ENCODE measurements at regions not wholly inside any gene's neighbourhood (a gene's known extent, or its start where the extent isn't known, plus 50 kb on each side); places are given as distances from the start of the nearest gene placed in this dataset.

GRCh38 chr12:95607642-95608041, 56.4 kb upstream of the USP44 start:
- ATAC-seq: no peak
- Mint-ChIP-seq H3K27ac (no peak overlapping the region), H3K36me3 (no peaks in the 10 kb centered on the region), H3K9me3 (no peaks in the 10 kb centered on the region)
- no peak for DNase-seq (ENCODE audit: low spot score in 2 of 2)

- Mint-ChIP-seq H3K9me3 (no peaks in the 10 kb centered on the region), H3K27ac (peak overlapping the region in 1 of 2 donors; percentile 30), H3K36me3 (no peaks in the 10 kb centered on the region)
- ATAC-seq (no peak), DNase-seq (ENCODE audit: low spot score in 2 of 2) (no peak)
Observed at GRCh38 chr12:95605875-95606274, 54.6 kb upstream of the USP44 start.

- Mint-ChIP-seq H3K36me3 (no peaks in the 10 kb centered on the region), H3K9me3 (no peaks in the 10 kb centered on the region), H3K27ac (no peak overlapping the region)
- no peak for ATAC-seq
- no peak for DNase-seq (ENCODE audit: low spot score in 2 of 2)
Observed at GRCh38 chr12:95605087-95605486, 53.8 kb upstream of the USP44 start.

GRCh38 chr12:95603351-95604145, 52.3 kb upstream of the USP44 start:
- Mint-ChIP-seq H3K36me3 (no peaks in the 10 kb centered on the region), H3K27ac (no peak overlapping the region), H3K9me3 (no peaks in the 10 kb centered on the region)
- DNase-seq (ENCODE audit: low spot score in 2 of 2) (no peak), ATAC-seq (no peak)

- Mint-ChIP-seq H3K27ac (no peak overlapping the region), H3K9me3 (no peaks in the 10 kb centered on the region), H3K36me3 (no peaks in the 10 kb centered on the region)
- ATAC-seq (no peak), DNase-seq (ENCODE audit: low spot score in 2 of 2) (no peak)
Observed at GRCh38 chr12:95601091-95601961, 50.0 kb upstream of the USP44 start.

Data from activated naive CD4-positive, alpha-beta T cell treated with anti-CD3 and anti-CD28 coated beads, Interleukin-2, amount 50 U/mL, for 72 hours (primary cell).